ENCODE measurements at regions not wholly inside any gene's neighbourhood (a gene's known extent, or its start where the extent isn't known, plus 50 kb on each side); places are given as distances from the start of the nearest gene placed in this dataset.

DNA sequence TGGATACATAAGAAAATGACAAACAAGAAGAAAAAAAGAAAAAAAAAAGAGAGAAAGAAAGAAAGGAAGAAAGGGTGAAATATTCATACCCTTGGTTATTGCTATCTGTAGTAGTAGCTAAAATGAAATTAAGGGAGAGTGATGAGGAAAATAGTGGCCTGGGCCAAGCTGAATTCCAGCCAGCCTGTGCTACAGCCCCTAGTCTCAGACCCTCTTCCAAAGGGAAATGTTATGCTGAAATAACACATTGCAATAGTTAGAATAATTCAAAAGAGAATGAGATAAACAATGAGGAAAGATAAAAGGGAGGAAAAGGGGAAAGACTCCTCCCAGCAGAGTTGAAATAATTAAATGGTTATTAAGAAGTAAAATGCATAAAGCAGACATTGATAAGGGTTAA lies 268.4 kb upstream of the ROBO1 start:
- no peak overlapping the region for H3K27ac Mint-ChIP-seq (ENCODE audit: unreplicated experiment)
- H3K4me3 Mint-ChIP-seq (ENCODE audit: unreplicated experiment) = no peak overlapping the region
- no peak for DNase-seq (ENCODE audit: low spot score)
- TF ChIP-seq, protein P1, sequence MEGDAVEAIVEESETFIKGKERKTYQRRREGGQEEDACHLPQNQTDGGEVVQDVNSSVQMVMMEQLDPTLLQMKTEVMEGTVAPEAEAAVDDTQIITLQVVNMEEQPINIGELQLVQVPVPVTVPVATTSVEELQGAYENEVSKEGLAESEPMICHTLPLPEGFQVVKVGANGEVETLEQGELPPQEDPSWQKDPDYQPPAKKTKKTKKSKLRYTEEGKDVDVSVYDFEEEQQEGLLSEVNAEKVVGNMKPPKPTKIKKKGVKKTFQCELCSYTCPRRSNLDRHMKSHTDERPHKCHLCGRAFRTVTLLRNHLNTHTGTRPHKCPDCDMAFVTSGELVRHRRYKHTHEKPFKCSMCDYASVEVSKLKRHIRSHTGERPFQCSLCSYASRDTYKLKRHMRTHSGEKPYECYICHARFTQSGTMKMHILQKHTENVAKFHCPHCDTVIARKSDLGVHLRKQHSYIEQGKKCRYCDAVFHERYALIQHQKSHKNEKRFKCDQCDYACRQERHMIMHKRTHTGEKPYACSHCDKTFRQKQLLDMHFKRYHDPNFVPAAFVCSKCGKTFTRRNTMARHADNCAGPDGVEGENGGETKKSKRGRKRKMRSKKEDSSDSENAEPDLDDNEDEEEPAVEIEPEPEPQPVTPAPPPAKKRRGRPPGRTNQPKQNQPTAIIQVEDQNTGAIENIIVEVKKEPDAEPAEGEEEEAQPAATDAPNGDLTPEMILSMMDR (IDR thresholded peaks at IDR 0.05; ENCODE audit: unreplicated experiment) = no peak
- H3K9me3 Mint-ChIP-seq (ENCODE audit: unreplicated experiment) = no peaks in the 10 kb centered on the region
- no peaks in the 10 kb centered on the region for H3K4me1 Mint-ChIP-seq (ENCODE audit: unreplicated experiment)
- no peaks in the 10 kb centered on the region for H3K36me3 Mint-ChIP-seq (ENCODE audit: low read depth, unreplicated experiment)
- H3K27me3 Mint-ChIP-seq (ENCODE audit: unreplicated experiment) = no peaks in the 10 kb centered on the region

DNA sequence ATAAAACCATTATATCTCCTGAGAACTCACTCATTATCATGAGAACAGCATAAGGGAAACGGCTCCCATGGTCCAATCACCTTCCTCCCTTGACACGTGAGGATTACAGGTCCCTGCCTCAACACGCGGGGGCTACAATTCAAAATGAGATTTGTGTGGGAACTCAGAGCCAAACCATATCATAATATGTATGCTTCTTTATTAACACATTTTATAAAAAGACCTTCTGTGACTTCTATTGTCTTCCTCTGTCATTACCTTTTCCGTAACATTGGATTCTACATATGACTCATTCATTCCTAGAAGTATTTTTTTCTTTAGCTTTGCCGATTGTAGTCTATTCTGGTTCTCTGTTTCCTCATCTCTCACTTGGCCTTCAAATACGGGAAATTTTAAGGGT lies 267.2 kb upstream of the ROBO1 start:
- Mint-ChIP-seq H3K27ac (ENCODE audit: unreplicated experiment) (no peak overlapping the region), H3K4me1 (ENCODE audit: unreplicated experiment) (no peaks in the 10 kb centered on the region), H3K36me3 (ENCODE audit: low read depth, unreplicated experiment) (no peaks in the 10 kb centered on the region), H3K9me3 (ENCODE audit: unreplicated experiment) (no peaks in the 10 kb centered on the region), H3K27me3 (ENCODE audit: unreplicated experiment) (no peaks in the 10 kb centered on the region), H3K4me3 (ENCODE audit: unreplicated experiment) (no peak overlapping the region)
- no peak for DNase-seq (ENCODE audit: low spot score)
- TF ChIP-seq, protein P1 (IDR thresholded peaks at IDR 0.05; ENCODE audit: unreplicated experiment) = no peak

DNA sequence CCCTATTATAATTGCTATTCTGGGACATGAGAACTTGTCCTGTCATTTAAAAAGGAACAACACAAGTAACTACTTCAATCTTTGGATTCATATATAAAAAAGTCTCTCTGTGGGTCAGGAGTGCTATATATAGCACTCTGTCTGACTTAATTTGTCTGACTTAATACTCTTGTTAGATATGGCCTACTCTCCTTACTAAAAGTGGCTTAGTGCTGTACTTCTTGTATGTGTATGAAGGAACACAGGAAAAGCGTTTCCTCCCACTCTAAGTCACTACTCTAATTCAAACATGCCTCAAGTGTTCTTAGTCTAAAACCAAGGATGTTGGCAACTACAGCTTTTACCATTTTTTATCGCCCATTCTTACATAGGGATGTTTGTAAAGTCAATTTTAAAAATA lies 255.2 kb upstream of the ROBO1 start:
- no peaks in the 10 kb centered on the region for H3K36me3 Mint-ChIP-seq (ENCODE audit: low read depth, unreplicated experiment)
- H3K4me3 Mint-ChIP-seq (ENCODE audit: unreplicated experiment) = no peak overlapping the region
- H3K27me3 Mint-ChIP-seq (ENCODE audit: unreplicated experiment) = no peaks in the 10 kb centered on the region
- TF ChIP-seq, protein P1 (IDR thresholded peaks at IDR 0.05; ENCODE audit: unreplicated experiment) = no peak
- no peaks in the 10 kb centered on the region for H3K4me1 Mint-ChIP-seq (ENCODE audit: unreplicated experiment)
- no peak overlapping the region for H3K27ac Mint-ChIP-seq (ENCODE audit: unreplicated experiment)
- H3K9me3 Mint-ChIP-seq (ENCODE audit: unreplicated experiment) = no peaks in the 10 kb centered on the region
- DNase-seq (ENCODE audit: low spot score) = no peak

DNA sequence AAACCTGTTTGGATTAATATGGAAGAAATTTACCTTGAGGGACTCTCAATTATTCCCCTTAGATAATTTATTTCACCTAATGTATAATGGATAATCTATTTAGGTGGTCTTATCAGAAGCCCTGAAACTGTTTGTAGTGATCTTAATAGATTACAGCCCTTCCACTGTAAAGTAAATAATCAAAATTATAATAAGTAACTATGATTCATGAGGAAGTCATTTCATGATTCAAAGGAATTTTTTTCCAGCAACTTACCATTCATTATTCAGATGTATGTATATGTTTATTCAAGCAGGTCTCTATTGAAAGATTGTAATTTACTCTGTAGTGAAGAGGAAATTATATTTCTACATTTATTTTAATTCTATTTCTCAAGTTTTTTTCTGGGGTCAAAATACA lies 250.6 kb upstream of the ROBO1 start:
- H3K27ac Mint-ChIP-seq (ENCODE audit: unreplicated experiment) = no peak overlapping the region
- H3K4me1 Mint-ChIP-seq (ENCODE audit: unreplicated experiment) = no peaks in the 10 kb centered on the region
- no peaks in the 10 kb centered on the region for H3K9me3 Mint-ChIP-seq (ENCODE audit: unreplicated experiment)
- H3K36me3 Mint-ChIP-seq (ENCODE audit: low read depth, unreplicated experiment) = no peaks in the 10 kb centered on the region
- no peaks in the 10 kb centered on the region for H3K27me3 Mint-ChIP-seq (ENCODE audit: unreplicated experiment)
- no peak overlapping the region for H3K4me3 Mint-ChIP-seq (ENCODE audit: unreplicated experiment)
- TF ChIP-seq, protein P1 (IDR thresholded peaks at IDR 0.05; ENCODE audit: unreplicated experiment) = no peak
- DNase-seq (ENCODE audit: low spot score) = no peak

DNA sequence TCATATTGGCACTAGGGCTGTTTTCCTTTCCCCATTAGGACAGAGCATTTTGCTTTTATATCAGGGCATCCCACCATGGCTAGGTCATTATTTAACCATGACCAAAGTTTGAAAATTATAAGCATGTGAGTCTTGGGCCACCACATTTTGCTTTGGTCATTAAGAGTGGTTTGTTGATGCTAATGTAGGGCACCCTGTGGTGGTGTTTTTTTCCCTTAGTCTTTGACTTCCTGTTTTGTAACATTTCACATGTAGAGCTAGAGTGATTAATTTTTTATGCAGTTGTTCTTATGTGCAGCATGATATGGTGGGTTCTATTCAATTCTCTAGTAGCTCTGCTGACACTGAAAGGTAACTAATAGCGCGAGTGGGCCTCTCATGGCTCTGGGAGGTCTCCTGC lies 249.6 kb upstream of the ROBO1 start:
- Mint-ChIP-seq H3K4me3 (ENCODE audit: unreplicated experiment) (no peak overlapping the region), H3K4me1 (ENCODE audit: unreplicated experiment) (no peaks in the 10 kb centered on the region), H3K36me3 (ENCODE audit: low read depth, unreplicated experiment) (no peaks in the 10 kb centered on the region), H3K27me3 (ENCODE audit: unreplicated experiment) (no peaks in the 10 kb centered on the region), H3K9me3 (ENCODE audit: unreplicated experiment) (no peaks in the 10 kb centered on the region), H3K27ac (ENCODE audit: unreplicated experiment) (no peak overlapping the region)
- DNase-seq (ENCODE audit: low spot score) = no peak
- TF ChIP-seq, protein P1 (IDR thresholded peaks at IDR 0.05; ENCODE audit: unreplicated experiment) = no peak

All from endothelial cell (in vitro differentiated cells).